ENCODE measurements at regions not wholly inside any gene's neighbourhood (a gene's known extent, or its start where the extent isn't known, plus 50 kb on each side); places are given as distances from the start of the nearest gene placed in this dataset.

- TF ChIP-seq CTCF (IDR thresholded peaks at IDR 0.05; ENCODE audit: partially characterized antibody, unreplicated experiment): no peak
- Mint-ChIP-seq H3K36me3 (ENCODE audit: unreplicated experiment) (no peaks in the 10 kb centered on the region), H3K4me1 (ENCODE audit: low read depth, unreplicated experiment) (no peaks in the 10 kb centered on the region), H3K27me3 (ENCODE audit: unreplicated experiment) (peaks cover 2% of the 10 kb centered on the region), H3K27ac (ENCODE audit: unreplicated experiment) (no peak overlapping the region), H3K4me3 (ENCODE audit: unreplicated experiment) (no peak overlapping the region), H3K9me3 (ENCODE audit: unreplicated experiment) (peaks cover 3% of the 10 kb centered on the region)
- no peak for DNase-seq
Observed at GRCh38 chr21:15190837-15191236, 126.0 kb upstream of the NRIP1 start.

- peaks cover 2% of the 10 kb centered on the region for H3K27me3 Mint-ChIP-seq (ENCODE audit: unreplicated experiment)
- H3K9me3 Mint-ChIP-seq (ENCODE audit: unreplicated experiment): peaks cover 3% of the 10 kb centered on the region
- H3K4me1 Mint-ChIP-seq (ENCODE audit: low read depth, unreplicated experiment): no peaks in the 10 kb centered on the region
- no peak overlapping the region for H3K4me3 Mint-ChIP-seq (ENCODE audit: unreplicated experiment)
- no peak for TF ChIP-seq CTCF (IDR thresholded peaks at IDR 0.05; ENCODE audit: partially characterized antibody, unreplicated experiment)
- no peak overlapping the region for H3K27ac Mint-ChIP-seq (ENCODE audit: unreplicated experiment)
- no peaks in the 10 kb centered on the region for H3K36me3 Mint-ChIP-seq (ENCODE audit: unreplicated experiment)
- DNase-seq: no peak
Observed at GRCh38 chr21:15191342-15191741, 126.5 kb upstream of the NRIP1 start.

GRCh38 chr21:15192243-15192642 is 127.4 kb upstream of the NRIP1 start:
- H3K4me3 Mint-ChIP-seq (ENCODE audit: unreplicated experiment): no peak overlapping the region
- H3K27ac Mint-ChIP-seq (ENCODE audit: unreplicated experiment): no peak overlapping the region
- no peak for DNase-seq
- H3K27me3 Mint-ChIP-seq (ENCODE audit: unreplicated experiment): peaks cover 2% of the 10 kb centered on the region
- H3K36me3 Mint-ChIP-seq (ENCODE audit: unreplicated experiment): no peaks in the 10 kb centered on the region
- TF ChIP-seq CTCF (IDR thresholded peaks at IDR 0.05; ENCODE audit: partially characterized antibody, unreplicated experiment): no peak
- H3K4me1 Mint-ChIP-seq (ENCODE audit: low read depth, unreplicated experiment): no peaks in the 10 kb centered on the region
- H3K9me3 Mint-ChIP-seq (ENCODE audit: unreplicated experiment): peaks cover 3% of the 10 kb centered on the region

GRCh38 chr21:15193937-15194336 is 129.1 kb upstream of the NRIP1 start:
- DNase-seq: no peak
- H3K4me3 Mint-ChIP-seq (ENCODE audit: unreplicated experiment): no peak overlapping the region
- H3K27ac Mint-ChIP-seq (ENCODE audit: unreplicated experiment): no peak overlapping the region

GRCh38 chr21:15195104-15195503 is 130.3 kb upstream of the NRIP1 start:
- no peak for DNase-seq
- TF ChIP-seq CTCF (IDR thresholded peaks at IDR 0.05; ENCODE audit: partially characterized antibody, unreplicated experiment): no peak
- no peaks in the 10 kb centered on the region for H3K9me3 Mint-ChIP-seq (ENCODE audit: unreplicated experiment)
- no peaks in the 10 kb centered on the region for H3K36me3 Mint-ChIP-seq (ENCODE audit: unreplicated experiment)
- no peak overlapping the region for H3K27ac Mint-ChIP-seq (ENCODE audit: unreplicated experiment)
- no peaks in the 10 kb centered on the region for H3K4me1 Mint-ChIP-seq (ENCODE audit: low read depth, unreplicated experiment)
- no peaks in the 10 kb centered on the region for H3K27me3 Mint-ChIP-seq (ENCODE audit: unreplicated experiment)
- no peak overlapping the region for H3K4me3 Mint-ChIP-seq (ENCODE audit: unreplicated experiment)

More at GRCh38 chr21:15193937-15194336, 129.1 kb upstream of the NRIP1 start:
- no peak for TF ChIP-seq CTCF (IDR thresholded peaks at IDR 0.05; ENCODE audit: partially characterized antibody, unreplicated experiment)
- H3K9me3 Mint-ChIP-seq (ENCODE audit: unreplicated experiment): no peaks in the 10 kb centered on the region
- H3K36me3 Mint-ChIP-seq (ENCODE audit: unreplicated experiment): no peaks in the 10 kb centered on the region
- no peaks in the 10 kb centered on the region for H3K27me3 Mint-ChIP-seq (ENCODE audit: unreplicated experiment)
- no peaks in the 10 kb centered on the region for H3K4me1 Mint-ChIP-seq (ENCODE audit: low read depth, unreplicated experiment)

All from glutamatergic neuron (in vitro differentiated cells).